ENCODE measurements at regions not wholly inside any gene's neighbourhood (a gene's known extent, or its start where the extent isn't known, plus 50 kb on each side); places are given as distances from the start of the nearest gene placed in this dataset.

- TF ChIP-seq, protein P1, sequence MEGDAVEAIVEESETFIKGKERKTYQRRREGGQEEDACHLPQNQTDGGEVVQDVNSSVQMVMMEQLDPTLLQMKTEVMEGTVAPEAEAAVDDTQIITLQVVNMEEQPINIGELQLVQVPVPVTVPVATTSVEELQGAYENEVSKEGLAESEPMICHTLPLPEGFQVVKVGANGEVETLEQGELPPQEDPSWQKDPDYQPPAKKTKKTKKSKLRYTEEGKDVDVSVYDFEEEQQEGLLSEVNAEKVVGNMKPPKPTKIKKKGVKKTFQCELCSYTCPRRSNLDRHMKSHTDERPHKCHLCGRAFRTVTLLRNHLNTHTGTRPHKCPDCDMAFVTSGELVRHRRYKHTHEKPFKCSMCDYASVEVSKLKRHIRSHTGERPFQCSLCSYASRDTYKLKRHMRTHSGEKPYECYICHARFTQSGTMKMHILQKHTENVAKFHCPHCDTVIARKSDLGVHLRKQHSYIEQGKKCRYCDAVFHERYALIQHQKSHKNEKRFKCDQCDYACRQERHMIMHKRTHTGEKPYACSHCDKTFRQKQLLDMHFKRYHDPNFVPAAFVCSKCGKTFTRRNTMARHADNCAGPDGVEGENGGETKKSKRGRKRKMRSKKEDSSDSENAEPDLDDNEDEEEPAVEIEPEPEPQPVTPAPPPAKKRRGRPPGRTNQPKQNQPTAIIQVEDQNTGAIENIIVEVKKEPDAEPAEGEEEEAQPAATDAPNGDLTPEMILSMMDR (IDR thresholded peaks at IDR 0.05; ENCODE audit: insufficient read depth, low read depth, low read length, missing control alignments) = no peak
- no peak for DNase-seq (ENCODE audit: low read depth)
- no peak overlapping the region for H3K4me3 ChIP-seq (ENCODE audit: low read depth, low read length)
Observed at GRCh38 chr4:108291137-108291536, 122.4 kb upstream of the LEF1 start.

DNA sequence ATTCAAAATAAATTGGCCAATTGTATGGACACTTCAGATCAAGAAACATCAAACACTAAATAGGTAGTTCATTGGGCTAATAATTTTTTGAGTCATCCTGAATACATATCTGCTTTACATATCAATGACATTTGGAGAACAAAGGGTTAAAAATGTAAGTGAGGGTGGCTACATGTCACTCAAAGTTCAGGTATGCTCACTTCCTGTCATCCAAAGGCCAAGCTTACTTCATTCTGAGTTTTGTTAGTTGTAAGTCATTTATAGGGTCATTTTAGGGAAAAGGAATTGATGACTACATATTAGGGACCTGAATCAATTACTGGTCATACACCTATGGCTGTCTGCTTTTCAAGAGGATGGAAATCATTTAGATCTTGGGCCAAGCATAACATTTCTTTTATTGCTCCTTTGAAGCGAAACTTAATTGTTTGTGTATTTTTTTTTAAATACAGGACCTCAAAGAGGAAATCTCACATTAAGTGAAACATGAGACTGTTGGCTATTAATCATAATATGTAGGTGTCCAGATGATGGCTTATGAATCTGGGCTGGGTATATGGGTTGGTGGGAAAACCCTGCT, 119.2 kb upstream of the LEF1 start:
- TF ChIP-seq, protein P1 (IDR thresholded peaks at IDR 0.05; ENCODE audit: insufficient read depth, low read depth, low read length, missing control alignments) = no peak
- H3K4me3 ChIP-seq (ENCODE audit: low read depth, low read length) = no peak overlapping the region
- DNase-seq (ENCODE audit: low read depth) = no peak

- TF ChIP-seq, protein P1 (IDR thresholded peaks at IDR 0.05; ENCODE audit: insufficient read depth, low read depth, low read length, missing control alignments) = no peak
- DNase-seq (ENCODE audit: low read depth) = no peak
- no peak overlapping the region for H3K4me3 ChIP-seq (ENCODE audit: low read depth, low read length)
Observed at GRCh38 chr4:108280072-108280471, 111.3 kb upstream of the LEF1 start.

DNA sequence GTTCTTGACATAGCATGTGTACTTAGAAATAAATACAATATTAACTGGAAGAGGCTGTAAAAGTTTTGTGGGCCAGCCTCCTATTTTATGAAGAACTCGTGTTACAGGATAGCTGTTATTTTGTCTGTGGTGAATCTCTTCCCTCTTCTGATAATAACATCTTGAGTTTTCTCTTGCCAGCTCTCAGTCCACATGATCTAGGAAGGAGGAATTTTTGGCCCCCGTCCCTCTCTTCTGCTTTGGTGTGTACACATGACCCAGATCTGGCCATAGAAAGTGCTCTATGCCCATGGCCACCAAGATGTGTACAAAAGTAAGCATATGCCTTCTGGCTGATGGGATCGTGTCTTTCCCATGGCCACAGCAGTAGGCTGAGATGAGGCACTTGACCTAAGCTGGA, 108.0 kb upstream of the LEF1 start:
- TF ChIP-seq, protein P1 (IDR thresholded peaks at IDR 0.05; ENCODE audit: insufficient read depth, low read depth, low read length, missing control alignments) = no peak
- no peak for DNase-seq (ENCODE audit: low read depth)
- no peak overlapping the region for H3K4me3 ChIP-seq (ENCODE audit: low read depth, low read length)

GRCh38 chr4:108272986-108273385, 104.3 kb upstream of the LEF1 start:
- no peak for DNase-seq (ENCODE audit: low read depth)
- TF ChIP-seq, protein P1 (IDR thresholded peaks at IDR 0.05; ENCODE audit: insufficient read depth, low read depth, low read length, missing control alignments) = no peak
- no peak overlapping the region for H3K4me3 ChIP-seq (ENCODE audit: low read depth, low read length)

DNA sequence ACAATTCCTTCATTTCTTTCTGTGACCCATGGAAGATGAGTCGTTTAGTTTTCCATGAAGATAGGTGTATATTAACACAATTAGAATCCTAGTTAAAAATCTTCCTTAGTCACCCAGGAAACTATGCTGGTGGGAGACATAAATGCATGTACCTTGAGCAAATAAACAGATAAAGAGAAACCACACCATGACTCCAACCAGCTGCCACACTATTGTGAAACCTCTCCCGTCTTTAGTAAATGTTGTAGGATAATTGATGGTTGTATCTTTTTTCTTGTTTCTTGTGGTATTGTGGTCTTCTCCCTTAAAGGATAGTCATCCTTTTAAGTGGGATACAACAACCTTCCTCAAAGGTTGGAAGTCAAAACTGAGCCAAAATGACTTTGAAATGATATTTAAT, 103.8 kb upstream of the LEF1 start:
- TF ChIP-seq, protein P1 (IDR thresholded peaks at IDR 0.05; ENCODE audit: insufficient read depth, low read depth, low read length, missing control alignments) = no peak
- no peak overlapping the region for H3K4me3 ChIP-seq (ENCODE audit: low read depth, low read length)
- no peak for DNase-seq (ENCODE audit: low read depth)

- no peak overlapping the region for H3K4me3 ChIP-seq (ENCODE audit: low read depth, low read length)
- no peak for DNase-seq (ENCODE audit: low read depth)
- TF ChIP-seq, protein P1 (IDR thresholded peaks at IDR 0.05; ENCODE audit: insufficient read depth, low read depth, low read length, missing control alignments) = no peak
Observed at GRCh38 chr4:108272046-108272445, 103.3 kb upstream of the LEF1 start.

Data from GM12865 (cell line).